PC-3 (cell line): ENCODE measurements at regions not wholly inside any gene's neighbourhood (a gene's known extent, or its start where the extent isn't known, plus 50 kb on each side); places are given as distances from the start of the nearest gene placed in this dataset.
"Not testable (repeated sequence)": the region's sequence is repeated elsewhere in the genome, so short reads cannot be mapped to it uniquely, and the experiment has no call there.

ENCODE experiments used
- ATAC-seq: fragments of 200-7000 bp; cut with Tn5 transposase; 2 replicates; pipeline ENCODE4 v1.9.1; 2020; ENCODE audit warnings: mild to moderate bottlenecking, moderate library complexity
- BruUV-seq: library from RNA; stranded (reverse); fragments of 400-500 nt; replicated peaks from 2 replicates; lab custom pipeline; 2021; lab: Mats Ljungman, UMichigan
- CTCF ChIA-PET: fragments of 300-600 bp; sonication (Branson Sonifier 250); formaldehyde crosslinking; loops from one replicate; lab custom pipeline; 2022; ENCODE audit warnings: antibody characterized with exemption; lab: Charles Lee
- POLR2A ChIA-PET: fragments of 300-600 bp; sonication (Branson Sonifier 250); formaldehyde crosslinking; loops from one replicate; lab custom pipeline; 2022; ENCODE audit warnings: antibody characterized with exemption; ENCODE audit not compliant: unreplicated experiment; lab: Charles Lee
- DNase-seq: peaks from one replicate; pipeline ENCODE4 v3.0.0-alpha.2; 2015
- H2AFZ ChIP-seq: fragments of 300-600 bp; sonication (generic); 2 replicates; pipeline ENCODE4 v1.6.0; 2016; ENCODE audit warnings: antibody characterized with exemption, low read length
- H3F3A ChIP-seq: fragments of 300-600 bp; sonication (generic); one replicate; pipeline ENCODE4 v1.6.0; 2017; ENCODE audit warnings: antibody characterized with exemption, low read length, control low read depth, mild to moderate bottlenecking; ENCODE audit not compliant: unreplicated experiment
- H3K27ac ChIP-seq: fragments of 300-600 bp; sonication (generic); 2 replicates; pipeline ENCODE4 v1.5.1; 2016; ENCODE audit warnings: mild to moderate bottlenecking, low read length
- H3K27me3 ChIP-seq: fragments of 300-600 bp; sonication (generic); 2 replicates; pipeline ENCODE4 v1.6.1; 2016; ENCODE audit warnings: low read length, mixed read lengths
- H3K36me3 ChIP-seq: fragments of 300-600 bp; sonication (generic); 2 replicates; pipeline ENCODE4 v1.6.1; 2016; ENCODE audit warnings: low read depth, mixed run types, low read length, mixed read lengths
- H3K4me1 ChIP-seq: fragments of 300-600 bp; sonication (generic); 2 replicates; pipeline ENCODE4 v1.5.1; 2016; ENCODE audit warnings: low read length; ENCODE audit not compliant: insufficient read depth
- H3K4me2 ChIP-seq: fragments of 300-600 bp; sonication (generic); 2 replicates; pipeline ENCODE4 v1.6.0; 2016; ENCODE audit warnings: low read length
- H3K4me3 ChIP-seq: fragments of 300-600 bp; sonication (generic); 2 replicates; pipeline ENCODE4 v1.5.1; 2016; ENCODE audit warnings: mild to moderate bottlenecking, low read length, mixed read lengths
- H3K79me2 ChIP-seq: fragments of 300-600 bp; sonication (generic); 2 replicates; pipeline ENCODE4 v1.6.1; 2017; ENCODE audit warnings: low read length, mixed read lengths
- H3K9ac ChIP-seq: fragments of 300-600 bp; sonication (generic); 2 replicates; pipeline ENCODE4 v1.6.0; 2016; ENCODE audit warnings: mild to moderate bottlenecking, low read length
- H3K9me2 ChIP-seq: fragments of 300-600 bp; sonication (generic); replicated peaks from 2 replicates; pipeline ENCODE4 v1.6.1; 2016; ENCODE audit warnings: mixed run types, low read length, mixed read lengths
- H3K9me3 ChIP-seq: fragments of 300-600 bp; sonication (generic); 2 replicates; pipeline ENCODE4 v1.6.1; 2016; ENCODE audit warnings: low read length, mixed read lengths
- H4K20me1 ChIP-seq: fragments of 300-600 bp; sonication (generic); 2 replicates; pipeline ENCODE4 v1.6.1; 2016; ENCODE audit warnings: low read length, mixed read lengths
- EZH2 ChIP-seq: fragments of 300-600 bp; sonication (generic); IDR thresholded peaks from one replicate; pipeline ENCODE4 v1.6.1; 2017; ENCODE audit warnings: antibody characterized with exemption, mild to moderate bottlenecking, low read length; ENCODE audit not compliant: unreplicated experiment
- EZH2phosphoT487 ChIP-seq: fragments of 300-600 bp; sonication (generic); IDR thresholded peaks from 2 replicates; pipeline ENCODE4 v1.6.1; 2018; ENCODE audit warnings: mild to moderate bottlenecking, antibody characterized with exemption, low read length, borderline replicate concordance
- intact Hi-C: fragments of 100-400 bp; cut with micrococcal nuclease; formaldehyde crosslinking; loops from 2 replicates; pipeline ENCODE4 v1.9.0; 2023
- TF ChIP-seq, protein P1 (sequence below): fragments of 300-600 bp; sonication (generic); conservative IDR thresholded peaks from 2 replicates; pipeline ENCODE4 v1.5.1; 2017; ENCODE audit warnings: antibody characterized with exemption, low read depth, mild to moderate bottlenecking, low read length

DNA sequence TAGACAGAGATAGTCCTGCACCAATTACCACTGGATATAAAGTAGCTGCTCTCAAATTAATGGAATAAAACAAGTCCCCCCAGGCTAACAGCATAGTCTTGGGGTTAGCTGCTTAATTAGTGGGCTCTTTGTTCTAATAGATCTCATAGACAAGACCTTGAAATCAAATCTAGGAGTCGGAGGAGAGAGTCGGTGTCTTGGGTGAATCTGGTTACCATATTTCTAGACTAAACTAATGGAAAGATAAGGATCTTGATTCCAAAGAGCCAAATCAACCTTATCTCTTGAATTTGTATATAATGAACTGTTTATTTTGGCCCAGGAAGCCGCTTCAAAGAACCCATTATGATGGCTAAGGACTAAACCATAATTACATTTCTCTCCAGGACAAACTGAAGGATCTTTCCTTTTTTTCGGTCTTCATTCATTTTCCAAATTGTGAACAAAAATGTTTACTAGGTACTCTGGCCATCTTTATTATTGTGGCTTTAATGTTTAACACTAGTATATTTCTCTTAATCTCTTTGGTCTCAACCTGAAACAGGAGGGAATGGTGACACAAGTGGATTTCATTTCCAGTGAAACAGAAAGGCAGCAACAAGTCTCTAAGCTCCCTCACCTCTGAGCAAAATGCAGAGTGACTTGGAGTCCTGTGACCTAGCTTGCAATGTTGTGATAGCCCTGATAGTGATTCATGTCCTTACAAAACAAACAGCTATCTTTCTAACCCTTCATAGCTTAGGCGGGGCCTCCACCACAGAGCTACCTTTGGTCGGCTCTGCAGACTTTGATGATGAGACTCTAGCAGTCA, 137.9 kb upstream of the PARD3B start:
- Histone ChIP-seq H3K4me3 (no peak overlapping the region), H3K27me3 (no peaks in the 10 kb centered on the region), H3K4me1 (peaks cover 6% of the 10 kb centered on the region), H2AFZ (no peak overlapping the region), H3F3A (no peaks in the 10 kb centered on the region), H3K9ac (no peak overlapping the region), H3K27ac (no peak overlapping the region), H3K36me3 (no peaks in the 10 kb centered on the region), H3K79me2 (no peaks in the 10 kb centered on the region), H3K4me2 (no peak overlapping the region), H4K20me1 (no peaks in the 10 kb centered on the region), H3K9me2 (no peaks in the 10 kb centered on the region; the same call in 1 of the 2 replicates), H3K9me3 (no peaks in the 10 kb centered on the region)
- ChIA-PET POLR2A (interaction anchor here (0.6 kb wide), 2 partner anchors 12 to 1291 kb away, joined by 3 to 4 read pairs; no protein-coding TSS in a partner anchor), CTCF (interaction anchor here (0.6 kb wide), 1 partner anchor 285 kb away, joined by 3 read pairs; no protein-coding TSS in a partner anchor)
- no TSS peak for BruUV-seq
- TF ChIP-seq EZH2 (no peak), EZH2phosphoT487 (no peak)
- TF ChIP-seq, protein P1, sequence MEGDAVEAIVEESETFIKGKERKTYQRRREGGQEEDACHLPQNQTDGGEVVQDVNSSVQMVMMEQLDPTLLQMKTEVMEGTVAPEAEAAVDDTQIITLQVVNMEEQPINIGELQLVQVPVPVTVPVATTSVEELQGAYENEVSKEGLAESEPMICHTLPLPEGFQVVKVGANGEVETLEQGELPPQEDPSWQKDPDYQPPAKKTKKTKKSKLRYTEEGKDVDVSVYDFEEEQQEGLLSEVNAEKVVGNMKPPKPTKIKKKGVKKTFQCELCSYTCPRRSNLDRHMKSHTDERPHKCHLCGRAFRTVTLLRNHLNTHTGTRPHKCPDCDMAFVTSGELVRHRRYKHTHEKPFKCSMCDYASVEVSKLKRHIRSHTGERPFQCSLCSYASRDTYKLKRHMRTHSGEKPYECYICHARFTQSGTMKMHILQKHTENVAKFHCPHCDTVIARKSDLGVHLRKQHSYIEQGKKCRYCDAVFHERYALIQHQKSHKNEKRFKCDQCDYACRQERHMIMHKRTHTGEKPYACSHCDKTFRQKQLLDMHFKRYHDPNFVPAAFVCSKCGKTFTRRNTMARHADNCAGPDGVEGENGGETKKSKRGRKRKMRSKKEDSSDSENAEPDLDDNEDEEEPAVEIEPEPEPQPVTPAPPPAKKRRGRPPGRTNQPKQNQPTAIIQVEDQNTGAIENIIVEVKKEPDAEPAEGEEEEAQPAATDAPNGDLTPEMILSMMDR, result no peak
- peak; percentile 57 for DNase-seq
- peak; percentile 95 for ATAC-seq
- intact Hi-C loops, result no loop called here

DNA sequence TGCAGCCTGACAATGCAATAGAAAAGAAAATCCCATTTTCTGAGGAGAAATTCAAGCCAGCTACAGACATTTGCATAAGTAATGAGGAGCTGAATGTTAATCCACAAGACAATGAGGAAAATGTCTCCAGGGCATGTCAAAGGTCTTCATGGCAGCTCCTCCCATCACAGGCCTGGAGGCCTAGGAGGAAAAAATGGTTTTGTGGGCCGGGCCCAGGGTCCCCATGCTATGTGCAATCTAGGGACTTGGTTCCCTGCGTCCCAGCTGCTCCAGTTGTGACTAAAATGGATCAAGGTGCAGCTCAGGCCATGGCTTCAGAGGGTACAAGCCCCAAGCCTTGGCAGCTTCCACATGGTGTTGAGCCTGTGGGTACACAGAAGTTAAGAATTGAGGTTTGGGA, 132.5 kb upstream of the PARD3B start:
- ATAC-seq, DNase-seq, H3K9me2 ChIP-seq, H3K79me2 ChIP-seq, H3F3A ChIP-seq, intact Hi-C loops, H2AFZ ChIP-seq, H3K27ac ChIP-seq, BruUV-seq, H3K4me2 ChIP-seq, H3K36me3 ChIP-seq, H3K9ac ChIP-seq, H3K9me3 ChIP-seq, H3K4me3 ChIP-seq, H4K20me1 ChIP-seq, H3K4me1 ChIP-seq, CTCF ChIA-PET, POLR2A ChIA-PET, H3K27me3 ChIP-seq: not testable (repeated sequence)

DNA sequence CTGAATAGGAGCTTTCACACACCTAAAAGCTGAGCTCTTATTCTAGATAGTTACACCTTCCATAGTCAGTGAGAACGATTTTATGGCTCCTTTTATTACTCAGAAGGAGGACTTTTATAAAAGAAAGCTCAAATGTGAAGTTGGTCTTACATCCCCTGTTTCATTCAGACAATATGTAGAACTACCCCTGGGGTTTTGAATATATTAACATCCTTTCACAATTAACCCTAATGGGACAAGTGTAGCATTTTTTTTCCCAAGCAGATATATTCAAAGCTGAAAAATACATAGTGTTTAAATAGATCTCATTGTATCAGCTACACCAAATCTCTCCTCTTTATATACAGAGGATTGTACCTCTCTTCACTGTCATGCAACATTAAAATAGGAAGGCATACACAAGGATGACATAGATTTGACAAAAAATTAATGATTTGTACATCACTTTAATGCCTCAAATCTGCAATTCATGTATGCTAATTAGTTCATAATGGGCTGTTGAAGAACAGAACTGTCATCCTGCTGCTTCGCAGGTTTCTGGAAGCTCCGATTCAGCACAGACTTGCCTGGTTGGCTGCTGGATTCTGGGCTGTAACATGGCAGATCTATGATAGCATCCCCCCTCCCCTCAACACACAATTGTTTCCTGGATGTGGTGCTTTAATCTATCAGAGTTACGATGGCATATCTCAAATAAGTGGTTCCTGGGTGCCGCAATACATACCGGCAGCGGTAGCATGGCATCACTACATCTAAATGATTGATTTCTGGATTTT, 129.7 kb upstream of the PARD3B start:
- Histone ChIP-seq H4K20me1 (no peaks in the 10 kb centered on the region), H2AFZ (no peak overlapping the region)

More for the DNA sequence above, 129.7 kb upstream of the PARD3B start:
- no peaks in the 10 kb centered on the region for H3K79me2 ChIP-seq
- no peak overlapping the region for H3K4me3 ChIP-seq
- H3K36me3 ChIP-seq, result no peaks in the 10 kb centered on the region
- POLR2A ChIA-PET, result no interaction called here
- no peaks in the 10 kb centered on the region for H3K9me2 ChIP-seq
- CTCF ChIA-PET, result no interaction called here
- no peak overlapping the region for H3K27ac ChIP-seq
- intact Hi-C loops, result no loop called here
- H3K27me3 ChIP-seq, result no peaks in the 10 kb centered on the region
- no peak overlapping the region for H3K9ac ChIP-seq
- H3F3A ChIP-seq, result no peaks in the 10 kb centered on the region
- H3K4me1 ChIP-seq, result no peaks in the 10 kb centered on the region
- BruUV-seq, result no TSS peak
- H3K4me2 ChIP-seq, result no peak overlapping the region
- ATAC-seq, result no peak
- H3K9me3 ChIP-seq, result no peaks in the 10 kb centered on the region
- DNase-seq, result no peak
- TF ChIP-seq, protein P1, result no peak
- TF ChIP-seq EZH2phosphoT487 (no peak), EZH2 (no peak)
